IMR-90 (cell line): ENCODE measurements at regions not wholly inside any gene's neighbourhood (a gene's known extent, or its start where the extent isn't known, plus 50 kb on each side); places are given as distances from the start of the nearest gene placed in this dataset.

ENCODE experiments used
- ATAC-seq: fragments of 200-7000 bp; cut with Tn5 transposase; 2 replicates; pipeline ENCODE4 v1.9.1; 2020; ENCODE audit warnings: low read depth, mild to moderate bottlenecking, moderate library complexity
- BruUV-seq: library from RNA; stranded (reverse); fragments of 400-500 nt; replicated peaks from 2 replicates; lab custom pipeline; 2021; lab: Mats Ljungman, UMichigan
- CTCF ChIA-PET: fragments of 300-600 bp; formaldehyde crosslinking; extraction: SDS; loops from one replicate; lab custom pipeline; 2021; ENCODE audit warnings: antibody characterized with exemption; lab: Yijun Ruan, JAX
- POLR2A ChIA-PET: fragments of 300-600 bp; sonication (Branson Sonifier 250); formaldehyde crosslinking; loops from one replicate; lab custom pipeline; 2022; ENCODE audit warnings: antibody characterized with exemption; ENCODE audit not compliant: unreplicated experiment; lab: Charles Lee
- DNase-seq: peaks from one replicate; pipeline ENCODE4 v3.0.0; 2013
- H2AFZ ChIP-seq: replicated peaks from 2 replicates; pipeline ENCODE3; 2013; ENCODE audit warnings: low read length, mild to moderate bottlenecking; ENCODE audit not compliant: poor library complexity
- H2AK5ac ChIP-seq: 2 replicates; pipeline ENCODE4 v1.6.1; 2013; ENCODE audit warnings: low read depth, low read length, inconsistent platforms
- H2AK9ac ChIP-seq: replicated peaks from 2 replicates; pipeline ENCODE3; 2013; ENCODE audit warnings: mild to moderate bottlenecking, low read depth, low read length, moderate library complexity; ENCODE audit not compliant: poor library complexity
- H2BK120ac ChIP-seq: 2 replicates; pipeline ENCODE4 v1.6.1; 2013; ENCODE audit warnings: low read depth, low read length, inconsistent platforms
- H2BK15ac ChIP-seq: 3 replicates; pipeline ENCODE4 v1.6.1; 2013; ENCODE audit warnings: low read depth, low read length, inconsistent platforms
- H2BK20ac ChIP-seq: 2 replicates; pipeline ENCODE4 v1.6.1; 2013; ENCODE audit warnings: low read depth, mild to moderate bottlenecking, inconsistent platforms, low read length, moderate library complexity
- H2BK5ac ChIP-seq: 2 replicates; pipeline ENCODE4 v1.6.1; 2013; ENCODE audit warnings: mild to moderate bottlenecking, low read depth, low read length, inconsistent platforms; ENCODE audit not compliant: poor library complexity, severe bottlenecking
- H3K14ac ChIP-seq: replicated peaks from 2 replicates; pipeline ENCODE4 v1.6.1; 2013; ENCODE audit warnings: low read depth, low read length, inconsistent platforms
- H3K18ac ChIP-seq: 2 replicates; pipeline ENCODE4 v1.6.1; 2013; ENCODE audit warnings: low read depth, low read length, control low read depth
- H3K23ac ChIP-seq: 2 replicates; pipeline ENCODE4 v1.6.1; 2013; ENCODE audit warnings: low read depth, low read length, inconsistent platforms
- H3K27ac ChIP-seq: 2 replicates; pipeline ENCODE4 v1.5.1; 2013; ENCODE audit warnings: mild to moderate bottlenecking, control low read depth, low read length; ENCODE audit not compliant: insufficient read depth
- H3K27me3 ChIP-seq: 2 replicates; pipeline ENCODE4 v1.6.1; 2013; ENCODE audit warnings: low read length; ENCODE audit not compliant: control insufficient read depth, insufficient read depth
- H3K36me3 ChIP-seq: 2 replicates; pipeline ENCODE4 v1.6.1; 2013; ENCODE audit warnings: low read length, mixed read lengths; ENCODE audit not compliant: control insufficient read depth, insufficient read depth
- H3K4ac ChIP-seq: 2 replicates; pipeline ENCODE4 v1.6.1; 2013; ENCODE audit warnings: low read depth, low read length, inconsistent platforms
- H3K4me1 ChIP-seq: 2 replicates; pipeline ENCODE4 v1.6.1; 2013; ENCODE audit warnings: low read length, mixed read lengths; ENCODE audit not compliant: control insufficient read depth, insufficient read depth
- H3K4me2 ChIP-seq: 2 replicates; pipeline ENCODE4 v1.6.1; 2013; ENCODE audit warnings: low read depth, mild to moderate bottlenecking, control low read depth, low read length, moderate library complexity
- H3K4me3 ChIP-seq: 2 replicates; pipeline ENCODE4 v1.5.1; 2013; ENCODE audit warnings: low read depth, mild to moderate bottlenecking, control low read depth, low read length, moderate library complexity; ENCODE audit not compliant: insufficient read depth
- H3K56ac ChIP-seq: 2 replicates; pipeline ENCODE4 v1.6.1; 2013; ENCODE audit warnings: low read length, inconsistent platforms; ENCODE audit not compliant: insufficient read depth; ENCODE audit errors: extremely low read depth
- H3K79me1 ChIP-seq, 2 experiments: 2 replicates each; pipeline ENCODE4 v1.6.1; 2013; ENCODE audit warnings: low read length in 2 of 2, inconsistent platforms in 1 of 2, low read depth in 1 of 2
- H3K9ac ChIP-seq: 2 replicates; pipeline ENCODE4 v1.6.1; 2013; ENCODE audit warnings: low read depth, low read length, control low read depth
- H3K9me1 ChIP-seq: 2 replicates; pipeline ENCODE4 v1.6.1; 2013; ENCODE audit warnings: low read length, inconsistent platforms; ENCODE audit not compliant: insufficient read depth
- H3K9me3 ChIP-seq: 2 replicates; pipeline ENCODE4 v1.6.1; 2013; ENCODE audit warnings: low read length; ENCODE audit not compliant: control insufficient read depth, insufficient read depth
- H4K20me1 ChIP-seq: 2 replicates; pipeline ENCODE4 v1.6.1; 2013; ENCODE audit warnings: low read length, inconsistent platforms; ENCODE audit not compliant: insufficient read depth
- H4K5ac ChIP-seq: 2 replicates; pipeline ENCODE4 v1.6.1; 2013; ENCODE audit warnings: mild to moderate bottlenecking, low read depth, low read length, control low read depth
- H4K8ac ChIP-seq, 2 experiments: 2 replicates each; pipeline ENCODE4 v1.6.1; 2013; ENCODE audit warnings: low read depth in 2 of 2, low read length in 2 of 2, control low read depth in 1 of 2, inconsistent platforms in 1 of 2
- H4K91ac ChIP-seq: 2 replicates; pipeline ENCODE4 v1.6.1; 2013; ENCODE audit warnings: low read depth, low read length, inconsistent platforms; ENCODE audit not compliant: insufficient read depth
- BHLHE40 ChIP-seq: fragments of 150-350 bp; IDR thresholded peaks from 2 replicates; pipeline ENCODE4 v1.6.1; 2016; ENCODE audit warnings: mild to moderate bottlenecking, low read depth, low read length
- CTCF ChIP-seq: conservative IDR thresholded peaks from 2 replicates; pipeline ENCODE4 v1.5.1; 2012; ENCODE audit warnings: mild to moderate bottlenecking, low read depth, low read length, improper control_type of control experiment
- MXI1 ChIP-seq: IDR thresholded peaks from 2 replicates; pipeline ENCODE4 v1.6.1; 2012; ENCODE audit warnings: low read depth, mild to moderate bottlenecking, low read length, moderate library complexity, borderline replicate concordance
- POLR2A ChIP-seq: IDR thresholded peaks from 2 replicates; pipeline ENCODE4 v1.6.1; 2012; ENCODE audit warnings: mild to moderate bottlenecking, low read depth, low read length
- RAD21 ChIP-seq: IDR thresholded peaks from 2 replicates; pipeline ENCODE4 v1.6.1; 2012; ENCODE audit warnings: low read length, improper control_type of control experiment
- RCOR1 ChIP-seq: IDR thresholded peaks from 2 replicates; pipeline ENCODE4 v1.6.1; 2012; ENCODE audit warnings: mild to moderate bottlenecking, low read length, improper control_type of control experiment; ENCODE audit not compliant: insufficient replicate concordance
- RFX5 ChIP-seq: IDR thresholded peaks from 2 replicates; pipeline ENCODE4 v1.8.0; 2012; ENCODE audit warnings: low read depth, mild to moderate bottlenecking, low read length, moderate library complexity
- SMC3 ChIP-seq: fragments of 150-350 bp; IDR thresholded peaks from 2 replicates; pipeline ENCODE4 v1.6.1; 2016; ENCODE audit warnings: low read depth, mild to moderate bottlenecking, antibody characterized with exemption, low read length, moderate library complexity
- WGBS, 2 experiments: methylation state at CpG; one replicate each; pipeline versions ENCODE4 v1.1.5 to v1.1.7; 2013; ENCODE audit warnings: missing lambda C conversion rate in 2 of 2; ENCODE audit not compliant: insufficient read length in 1 of 2; ENCODE audit errors: extremely low coverage in 2 of 2; 5-methylcytosine and 5-hydroxymethylcytosine counted together
- dilution Hi-C: fragments of 300-500 bp; cut with HindIII; formaldehyde crosslinking; loops from one replicate; pipeline ENCODE4 v1.14.3; 2018; ENCODE audit warnings: low sequenced_read_pairs; ENCODE audit not compliant: unreplicated experiment
- in situ Hi-C: fragments of 300-500 bp; cut with MboI; formaldehyde crosslinking; loops from 3 replicates; pipeline ENCODE4 v1.14.3; 2019; ENCODE audit warnings: low sequenced_read_pairs, inconsistent platforms, mixed read lengths
- intact Hi-C: fragments of 100-400 bp; cut with micrococcal nuclease; formaldehyde crosslinking; loops from 2 replicates; pipeline ENCODE4 v1.10.0; 2022
- TF ChIP-seq, protein P1 (sequence below): fragments of 150-350 bp; IDR thresholded peaks from 2 replicates; pipeline ENCODE4 v1.6.1; 2017; ENCODE audit warnings: mild to moderate bottlenecking, antibody characterized with exemption, low read length, low read depth

DNA sequence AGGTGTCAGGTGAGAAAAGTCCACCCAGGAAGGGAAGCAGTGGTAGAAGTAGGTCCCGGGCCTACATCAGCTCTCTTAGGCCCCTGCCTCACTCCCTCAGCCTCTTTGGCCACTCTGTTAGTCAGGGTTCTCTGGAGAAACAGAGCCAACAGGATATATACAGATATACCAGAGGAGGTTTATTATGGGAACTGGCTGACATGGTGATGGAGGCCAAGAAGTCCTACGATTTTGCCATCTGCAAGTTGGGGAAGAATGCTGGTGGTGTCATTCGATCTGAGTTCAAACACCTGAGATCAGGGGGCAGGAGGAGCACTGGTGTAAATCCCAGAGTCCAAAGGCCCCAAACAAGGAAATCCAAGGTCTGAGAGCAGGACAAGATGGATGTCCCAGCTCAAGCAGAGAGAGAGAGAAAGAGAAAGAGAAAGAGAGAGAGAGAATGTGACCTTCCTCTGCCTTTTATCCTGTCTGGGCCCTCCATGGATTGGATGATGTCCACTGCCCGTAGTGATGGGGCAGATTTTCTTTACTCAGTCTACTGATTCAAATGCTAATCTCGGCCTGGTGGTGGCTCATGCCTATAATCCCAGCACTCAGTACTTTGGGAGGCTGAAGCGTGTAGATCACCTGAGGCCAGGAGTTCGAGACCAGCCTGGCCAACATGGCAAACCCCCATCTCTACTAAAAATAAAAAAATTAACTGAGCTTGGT is 111.1 kb upstream of the MYCN start:
- BruUV-seq: no TSS peak
- no peak overlapping the region for H3K9ac ChIP-seq
- H2BK5ac ChIP-seq: no peak overlapping the region
- dilution Hi-C loops: no loop called here
- H2BK20ac ChIP-seq: no peak overlapping the region
- no peaks in the 10 kb centered on the region for H4K20me1 ChIP-seq
- ChIA-PET POLR2A (interaction anchor here (0.6 kb wide), 1 partner anchor 97 kb away, joined by 3 read pairs; no protein-coding TSS in a partner anchor), CTCF (no interaction called here)
- no peak overlapping the region for H3K18ac ChIP-seq
- no peak overlapping the region for H3K14ac ChIP-seq
- no peak overlapping the region for H3K23ac ChIP-seq
- no peak overlapping the region for H4K8ac ChIP-seq
- no peak overlapping the region for H2AK5ac ChIP-seq
- in situ Hi-C loops: no loop called here
- no peak overlapping the region for H2AFZ ChIP-seq
- H4K91ac ChIP-seq: no peak overlapping the region
- no peaks in the 10 kb centered on the region for H3K4me1 ChIP-seq
- H2AK9ac ChIP-seq: no peak overlapping the region
- no peak overlapping the region for H2BK15ac ChIP-seq
- no peak overlapping the region for H3K4me3 ChIP-seq
- H3K36me3 ChIP-seq: no peaks in the 10 kb centered on the region
- no peak overlapping the region for H3K4ac ChIP-seq
- no peaks in the 10 kb centered on the region for H3K79me1 ChIP-seq
- intact Hi-C loops: no loop called here
- H3K27ac ChIP-seq: no peak overlapping the region
- TF ChIP-seq RFX5 (no peak), RAD21 (no peak), RCOR1 (no peak), MXI1 (no peak), POLR2A (no peak), SMC3 (no peak), CTCF (no peak), BHLHE40 (no peak)
- TF ChIP-seq, protein P1, sequence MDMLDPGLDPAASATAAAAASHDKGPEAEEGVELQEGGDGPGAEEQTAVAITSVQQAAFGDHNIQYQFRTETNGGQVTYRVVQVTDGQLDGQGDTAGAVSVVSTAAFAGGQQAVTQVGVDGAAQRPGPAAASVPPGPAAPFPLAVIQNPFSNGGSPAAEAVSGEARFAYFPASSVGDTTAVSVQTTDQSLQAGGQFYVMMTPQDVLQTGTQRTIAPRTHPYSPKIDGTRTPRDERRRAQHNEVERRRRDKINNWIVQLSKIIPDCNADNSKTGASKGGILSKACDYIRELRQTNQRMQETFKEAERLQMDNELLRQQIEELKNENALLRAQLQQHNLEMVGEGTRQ: no peak
- H3K56ac ChIP-seq: no peak overlapping the region
- no peak overlapping the region for H3K4me2 ChIP-seq
- peaks cover 43% of the 10 kb centered on the region for H3K9me3 ChIP-seq
- H2BK120ac ChIP-seq: no peak overlapping the region
- ATAC-seq (no peak), DNase-seq (no peak)
- no peak overlapping the region for H4K5ac ChIP-seq
- 60% methylated on average over 1 of the region's 7 CpGs; no CpG with 5 or more reads in 1 of the 2 experiments for WGBS, 2 experiments
- no peaks in the 10 kb centered on the region for H3K9me1 ChIP-seq
- H3K27me3 ChIP-seq: no peaks in the 10 kb centered on the region
